Testis (tissue), 2 donors: ENCODE measurements at regions not wholly inside any gene's neighbourhood (a gene's known extent, or its start where the extent isn't known, plus 50 kb on each side); places are given as distances from the start of the nearest gene placed in this dataset.

Experiments used
- DNase-seq: peaks from one replicate; pipeline ENCODE4 v3.0.0-alpha.2; 2019
- H3K27ac ChIP-seq, 2 donors: fragments of 200-600 bp; sonication (generic); one replicate each; pipeline ENCODE4 v1.5.1; 2019
- H3K27me3 ChIP-seq: fragments of 200-600 bp; sonication (generic); one replicate; pipeline ENCODE4 v1.5.1; 2019
- H3K36me3 ChIP-seq: fragments of 200-600 bp; sonication (generic); one replicate; pipeline ENCODE4 v1.5.1; 2017; ENCODE audit warnings: low read depth; ENCODE audit errors: missing control alignments
- H3K4me1 ChIP-seq: fragments of 200-600 bp; sonication (generic); one replicate; pipeline ENCODE4 v1.5.1; 2019
- H3K4me3 ChIP-seq, 2 donors: fragments of 200-600 bp; sonication (generic); one replicate each; pipeline ENCODE4 v1.5.1; 2017 to 2019
- H3K9me3 ChIP-seq: fragments of 200-600 bp; sonication (generic); one replicate; pipeline ENCODE4 v1.5.1; 2017
- CTCF ChIP-seq, 3 experiments: fragments of 450-650 bp in 2 of 3; fragments of 200-600 bp in 1 of 3; sonication (generic) in 1 of 3; IDR thresholded peaks; one replicate each; pipeline ENCODE4 v1.5.1; 2016 to 2019; ENCODE audit warnings: antibody characterized with exemption in 3 of 3, mild to moderate bottlenecking in 2 of 3, moderate library complexity in 1 of 3
- POLR2A ChIP-seq: fragments of 450-650 bp; IDR thresholded peaks from one replicate; pipeline ENCODE4 v1.6.1; 2017; ENCODE audit warnings: antibody characterized with exemption, mild to moderate bottlenecking, moderate library complexity
- WGBS, 2 donors: methylation state at CpG; one replicate each; pipeline ENCODE4 v1.1.5; 2018; 5-methylcytosine and 5-hydroxymethylcytosine counted together
- intact Hi-C: fragments of 100-400 bp; cut with DNase I; formaldehyde crosslinking; loops from one replicate; pipeline ENCODE4 v1.15.1; 2023; ENCODE audit warnings: low total_unique reads

GRCh38 chr12:87384226-87384625, 645.0 kb downstream of the C12orf50 start:
- no peak for TF ChIP-seq POLR2A
- no peak for TF ChIP-seq CTCF (IDR thresholded peaks at IDR 0.05)
- DNase-seq, result no peak
- 48 to 58% methylated on average over 3 of the region's 3 CpGs for WGBS, 2 donors
- Histone ChIP-seq H3K9me3 (no peaks in the 10 kb centered on the region), H3K36me3 (no peaks in the 10 kb centered on the region), H3K27ac (no peak overlapping the region), H3K27me3 (no peaks in the 10 kb centered on the region), H3K4me1 (peaks cover 8% of the 10 kb centered on the region), H3K4me3 (no peak overlapping the region)
- intact Hi-C loops, result no loop called here

- H3K4me1 ChIP-seq, result peaks cover 8% of the 10 kb centered on the region
- intact Hi-C loops, result no loop called here
Measured at GRCh38 chr12:87383680-87384079, 645.5 kb downstream of the C12orf50 start.

GRCh38 chr12:87382959-87383566, 646.1 kb downstream of the C12orf50 start:
- intact Hi-C loops, result no loop called here
- no peak for DNase-seq
- 76 to 87% methylated on average over 2 of the region's 2 CpGs for WGBS, 2 donors
- Histone ChIP-seq H3K4me1 (peaks cover 8% of the 10 kb centered on the region), H3K9me3 (no peaks in the 10 kb centered on the region), H3K27me3 (no peaks in the 10 kb centered on the region), H3K4me3 (no peak overlapping the region), H3K36me3 (no peaks in the 10 kb centered on the region), H3K27ac (no peak overlapping the region)
- no peak for TF ChIP-seq POLR2A
- no peak for TF ChIP-seq CTCF (IDR thresholded peaks at IDR 0.05)

More at GRCh38 chr12:87383680-87384079, 645.5 kb downstream of the C12orf50 start:
- Histone ChIP-seq H3K9me3 (no peaks in the 10 kb centered on the region), H3K36me3 (no peaks in the 10 kb centered on the region), H3K27me3 (no peaks in the 10 kb centered on the region), H3K4me3 (no peak overlapping the region), H3K27ac (no peak overlapping the region)
- DNase-seq, result no peak
- TF ChIP-seq CTCF (IDR thresholded peaks at IDR 0.05) (no peak), POLR2A (no peak)

GRCh38 chr12:87382436-87382835, 646.8 kb downstream of the C12orf50 start:
- Histone ChIP-seq H3K36me3 (no peaks in the 10 kb centered on the region), H3K9me3 (no peaks in the 10 kb centered on the region), H3K27me3 (no peaks in the 10 kb centered on the region), H3K4me3 (no peak overlapping the region), H3K4me1 (peaks cover 8% of the 10 kb centered on the region), H3K27ac (no peak overlapping the region)
- no peak for DNase-seq
- 76 to 78% methylated on average over 2 of the region's 2 CpGs for WGBS, 2 donors
- TF ChIP-seq POLR2A (no peak), CTCF (IDR thresholded peaks at IDR 0.05) (no peak)
- intact Hi-C loops, result no loop called here

GRCh38 chr12:87381742-87382141, 647.5 kb downstream of the C12orf50 start:
- H3K4me1 ChIP-seq, result peaks cover 8% of the 10 kb centered on the region
- H3K9me3 ChIP-seq, result no peaks in the 10 kb centered on the region
- no peaks in the 10 kb centered on the region for H3K36me3 ChIP-seq
- intact Hi-C loops, result no loop called here
- no peak overlapping the region for H3K4me3 ChIP-seq
- TF ChIP-seq CTCF (IDR thresholded peaks at IDR 0.05), result no peak
- TF ChIP-seq POLR2A, result no peak
- no peaks in the 10 kb centered on the region for H3K27me3 ChIP-seq
- no peak for DNase-seq
- H3K27ac ChIP-seq, result no peak overlapping the region
- 71 to 72% methylated on average over 1 of the region's 1 CpG for WGBS, 2 donors
